Activated naive CD4-positive, alpha-beta T cell treated with anti-CD3 and anti-CD28 coated beads for 36 hours (primary cell): ENCODE measurements at regions not wholly inside any gene's neighbourhood (a gene's known extent, or its start where the extent isn't known, plus 50 kb on each side); places are given as distances from the start of the nearest gene placed in this dataset.
A peak's percentile ranks its signal among the peaks of the same experiment; 100 is the strongest.

Experiments used
- CTCF ChIA-PET: fragments of 350-600 bp; sonication (Branson Sonifier 250); formaldehyde crosslinking; loops from one replicate; lab custom pipeline; 2021; ENCODE audit warnings: antibody characterized with exemption; lab: Charles Lee
- DNase-seq: peaks from one replicate; pipeline ENCODE4 v3.0.0-alpha.2; 2020
- H3K27ac Mint-ChIP-seq: one replicate; pipeline ENCODE4 v1.8.0; 2021; ENCODE audit warnings: mild to moderate bottlenecking, mixed read lengths
- H3K27me3 Mint-ChIP-seq: one replicate; pipeline ENCODE4 v1.8.0; 2021; ENCODE audit warnings: low read depth, mixed read lengths
- H3K36me3 Mint-ChIP-seq: one replicate; pipeline ENCODE4 v1.8.0; 2021; ENCODE audit warnings: low read depth, mixed read lengths
- H3K4me1 Mint-ChIP-seq: one replicate; pipeline ENCODE4 v1.8.0; 2021; ENCODE audit warnings: low read depth, mixed read lengths
- H3K4me3 Mint-ChIP-seq: one replicate; pipeline ENCODE4 v1.8.0; 2021; ENCODE audit warnings: mild to moderate bottlenecking, moderate library complexity, mixed read lengths
- H3K9me3 Mint-ChIP-seq: one replicate; pipeline ENCODE4 v1.8.0; 2021; ENCODE audit warnings: mixed read lengths
- intact Hi-C: fragments of 100-400 bp; cut with micrococcal nuclease; formaldehyde crosslinking; loops from one replicate; pipeline ENCODE4 v1.15.1; 2023

DNA sequence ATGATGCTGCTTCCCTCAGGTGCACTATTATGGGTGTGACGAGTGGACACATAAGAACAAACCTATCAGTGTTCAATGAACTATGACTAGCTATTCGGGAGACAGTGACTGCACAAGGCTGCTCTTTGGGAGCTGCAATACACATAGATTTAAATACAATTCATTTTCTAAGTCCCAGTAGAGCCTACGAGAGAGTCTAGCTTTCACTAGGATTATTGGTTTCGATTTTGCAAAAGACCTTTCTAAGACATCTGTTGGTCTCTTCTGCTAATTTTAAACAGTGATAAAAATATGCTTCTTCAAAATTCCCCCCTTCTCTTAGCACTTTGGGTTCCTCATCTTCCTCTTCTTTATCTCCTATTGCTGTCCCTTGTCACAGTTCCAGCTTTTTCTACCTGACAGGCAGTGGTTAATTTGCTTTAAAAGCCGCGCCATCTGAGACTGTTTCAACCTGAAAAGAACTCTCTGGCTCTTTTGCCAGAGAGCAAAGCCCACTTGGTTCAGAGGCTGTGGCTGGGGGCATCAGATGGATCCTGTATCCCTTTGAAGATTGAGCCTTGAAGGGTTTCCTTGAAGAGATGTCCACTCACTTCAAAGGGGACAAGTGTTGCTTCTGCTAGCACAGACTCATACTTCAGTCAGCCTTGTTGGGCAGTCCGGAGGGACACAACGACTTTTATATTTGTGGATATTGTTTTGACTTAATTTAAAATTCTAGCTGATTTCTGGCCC lies 241.5 kb downstream of the MAN2A1 start:
- H3K4me3 Mint-ChIP-seq: no peak overlapping the region
- H3K27ac Mint-ChIP-seq: no peak overlapping the region
- no peaks in the 10 kb centered on the region for H3K9me3 Mint-ChIP-seq
- CTCF ChIA-PET: no interaction called here
- peaks cover 2% of the 10 kb centered on the region for H3K36me3 Mint-ChIP-seq
- intact Hi-C loops: loop anchor here (10.0 kb wide), 2 partner anchors 1186 to 1324 kb away; partner anchors contain the start of gene FER
- peaks cover 8% of the 10 kb centered on the region for H3K4me1 Mint-ChIP-seq
- H3K27me3 Mint-ChIP-seq: no peaks in the 10 kb centered on the region
- no peak for DNase-seq

DNA sequence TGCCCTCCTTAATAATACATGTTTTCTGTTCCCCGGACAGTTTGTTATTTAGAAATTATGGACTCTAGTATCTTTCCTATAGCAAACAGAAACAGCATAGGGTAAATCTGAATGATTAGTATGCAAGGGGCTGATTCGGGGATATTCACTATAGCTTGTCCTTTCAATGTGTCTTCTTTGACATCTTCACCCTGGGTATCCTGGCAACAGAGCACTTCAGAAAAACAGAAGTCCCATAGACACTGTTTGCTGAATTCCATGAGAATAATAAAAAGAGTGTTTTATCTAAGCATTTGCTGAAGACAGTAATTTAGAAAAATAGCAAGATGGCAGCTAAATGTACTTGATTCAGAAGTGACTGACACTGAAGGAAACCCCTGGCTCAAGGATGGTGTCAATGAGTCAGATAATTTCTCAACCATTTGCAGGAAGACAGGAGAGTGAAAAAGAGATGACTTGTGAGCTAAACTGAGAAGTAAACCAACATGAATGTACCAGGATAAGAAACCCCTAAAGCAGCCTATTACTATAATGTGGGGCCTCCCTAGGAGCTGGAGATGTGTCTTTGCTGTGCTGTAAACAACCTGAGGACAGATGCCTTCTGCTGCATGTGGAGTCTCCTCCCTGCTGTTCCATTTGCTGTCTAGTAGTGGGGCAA lies 246.2 kb downstream of the MAN2A1 start:
- Mint-ChIP-seq H3K4me3 (no peak overlapping the region), H3K27me3 (no peaks in the 10 kb centered on the region), H3K27ac (peak overlapping the region; percentile 80), H3K9me3 (peaks cover 10% of the 10 kb centered on the region), H3K36me3 (no peaks in the 10 kb centered on the region), H3K4me1 (peaks cover 29% of the 10 kb centered on the region)
- CTCF ChIA-PET: interaction anchor here (1.5 kb wide), 1 partner anchor 12 kb away, joined by 4 read pairs; no protein-coding TSS in a partner anchor
- intact Hi-C loops: loop anchor here (1.0 to 10.0 kb wide), 13 partner anchors 9 to 1319 kb away; partner anchors contain the start of gene FER
- DNase-seq: peak; percentile 38

DNA sequence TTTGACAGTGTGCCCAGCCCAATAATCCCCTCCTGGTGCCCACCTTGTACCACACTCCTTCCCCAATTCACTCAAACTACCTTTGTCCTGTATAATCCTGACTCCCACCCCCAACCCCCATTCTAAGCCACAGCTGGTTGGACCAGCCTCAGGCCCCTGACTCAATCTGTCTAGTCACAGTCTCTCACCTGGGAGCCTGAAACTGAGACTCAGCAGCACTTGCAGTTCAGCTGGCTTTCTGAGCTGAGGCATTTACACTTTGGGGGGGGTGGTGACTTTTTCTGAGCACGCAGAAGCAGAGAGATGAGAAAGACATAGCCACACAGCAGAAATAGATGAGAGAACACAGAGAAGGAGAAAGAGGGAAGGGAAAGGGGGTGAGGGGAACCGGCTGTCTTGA lies 247.3 kb downstream of the MAN2A1 start:
- CTCF ChIA-PET: interaction anchor here (1.5 kb wide), 1 partner anchor 13 kb away, joined by 4 read pairs; no protein-coding TSS in a partner anchor
- Mint-ChIP-seq H3K36me3 (peaks cover 2% of the 10 kb centered on the region), H3K4me3 (peak overlapping the region; percentile 17), H3K27ac (peak overlapping the region; percentile 80), H3K27me3 (no peaks in the 10 kb centered on the region), H3K9me3 (peaks cover 12% of the 10 kb centered on the region), H3K4me1 (peaks cover 29% of the 10 kb centered on the region)
- intact Hi-C loops: loop anchor here (1.0 to 10.0 kb wide), 13 partner anchors 8 to 1318 kb away; partner anchors contain the start of gene FER
- DNase-seq: peak; percentile 81

DNA sequence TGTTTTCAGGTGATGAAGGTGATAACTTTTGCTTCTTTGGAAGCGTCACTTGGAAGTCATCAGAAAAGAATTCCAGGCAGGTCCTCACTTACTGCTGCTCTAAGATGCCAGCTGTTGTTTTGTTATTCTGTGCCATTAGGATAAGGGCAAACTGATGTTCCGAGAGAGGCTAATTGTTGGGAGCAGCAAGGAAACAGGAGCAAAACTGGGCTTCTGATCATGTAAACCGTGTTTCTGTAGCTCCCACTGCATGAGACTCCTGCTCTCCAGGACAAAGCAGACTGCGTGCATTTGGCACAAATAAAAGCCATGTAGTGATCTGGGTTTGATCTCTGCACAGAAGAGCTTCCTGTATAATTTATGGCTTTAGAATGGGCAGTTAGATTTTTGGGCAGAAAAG lies 248.2 kb downstream of the MAN2A1 start:
- H3K36me3 Mint-ChIP-seq: peaks cover 2% of the 10 kb centered on the region
- H3K27ac Mint-ChIP-seq: no peak overlapping the region
- no peak for DNase-seq

DNA sequence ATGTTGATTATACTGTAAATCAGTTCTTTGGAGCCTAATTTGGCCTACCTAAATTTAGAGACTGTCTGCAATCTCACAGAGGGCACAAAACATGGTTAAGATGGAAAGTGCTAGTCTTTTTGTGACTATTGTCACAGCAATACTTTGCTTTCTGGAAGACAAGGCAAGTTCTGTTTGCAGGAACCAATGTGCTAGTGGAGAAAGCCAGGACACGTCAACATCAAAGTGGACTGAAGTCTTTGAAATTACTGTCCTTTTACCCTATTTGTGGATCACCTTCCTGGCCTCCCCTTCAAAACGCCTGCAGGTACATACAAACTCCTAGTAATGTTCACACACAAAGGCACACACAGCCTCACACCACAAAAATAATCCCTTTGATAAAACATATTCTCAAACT lies 248.7 kb downstream of the MAN2A1 start:
- CTCF ChIA-PET: interaction anchor here (1.0 kb wide), 1 partner anchor 18 kb away, joined by 3 read pairs; no protein-coding TSS in a partner anchor
- intact Hi-C loops: loop anchor here (5.0 to 10.0 kb wide), 4 partner anchors 151 to 1316 kb away; partner anchors contain the start of gene FER
- H3K27ac Mint-ChIP-seq: no peak overlapping the region

More for the DNA sequence above, 248.2 kb downstream of the MAN2A1 start:
- Mint-ChIP-seq H3K4me3 (no peak overlapping the region), H3K27me3 (no peaks in the 10 kb centered on the region), H3K4me1 (peaks cover 29% of the 10 kb centered on the region), H3K9me3 (peaks cover 12% of the 10 kb centered on the region)
- CTCF ChIA-PET: interaction anchor here (0.6 to 1.0 kb wide), 2 partner anchors 18 to 263 kb away, joined by 3 read pairs; no protein-coding TSS in a partner anchor
- intact Hi-C loops: loop anchor here (2.0 to 10.0 kb wide), 5 partner anchors 69 to 1317 kb away; partner anchors contain the start of gene FER

DNA sequence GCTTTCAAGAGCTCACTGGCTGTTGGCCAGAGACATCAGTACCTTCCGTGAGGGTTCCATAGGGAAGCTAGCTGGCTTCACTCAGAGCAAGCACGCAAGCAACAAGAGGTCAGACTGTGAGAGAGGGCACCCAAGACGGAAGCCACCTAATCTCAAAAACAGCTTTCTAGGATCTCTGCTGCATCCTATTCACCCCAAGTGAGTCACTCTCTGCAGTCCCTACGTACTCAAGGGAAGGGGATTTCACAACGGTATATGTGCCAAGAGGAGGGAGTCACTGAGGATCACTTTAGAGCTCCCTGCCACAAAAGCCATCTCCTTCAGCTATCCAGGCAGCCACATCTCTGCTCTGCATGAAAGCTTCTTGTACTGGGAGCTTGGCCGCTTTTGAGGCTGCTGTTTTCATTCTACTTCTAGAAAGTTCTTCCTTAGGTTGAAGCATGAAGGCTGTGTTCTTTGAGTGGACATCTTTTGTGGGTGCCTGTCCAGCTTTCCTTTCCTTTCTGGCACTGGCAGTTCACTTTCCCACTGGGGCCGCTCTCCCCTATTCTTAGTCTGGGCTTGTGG lies 249.5 kb downstream of the MAN2A1 start:
- DNase-seq: peak; percentile 20
- Mint-ChIP-seq H3K4me3 (no peak overlapping the region), H3K4me1 (peaks cover 29% of the 10 kb centered on the region), H3K27me3 (no peaks in the 10 kb centered on the region), H3K27ac (no peak overlapping the region), H3K36me3 (peaks cover 2% of the 10 kb centered on the region), H3K9me3 (peaks cover 12% of the 10 kb centered on the region)
- CTCF ChIA-PET: no interaction called here
- intact Hi-C loops: loop anchor here (5.0 to 10.0 kb wide), 4 partner anchors 152 to 1316 kb away; partner anchors contain the start of gene FER

More for the DNA sequence above, 248.7 kb downstream of the MAN2A1 start:
- peaks cover 29% of the 10 kb centered on the region for H3K4me1 Mint-ChIP-seq
- no peaks in the 10 kb centered on the region for H3K27me3 Mint-ChIP-seq
- no peak overlapping the region for H3K4me3 Mint-ChIP-seq
- peaks cover 12% of the 10 kb centered on the region for H3K9me3 Mint-ChIP-seq
- H3K36me3 Mint-ChIP-seq: peaks cover 2% of the 10 kb centered on the region
- DNase-seq: no peak

DNA sequence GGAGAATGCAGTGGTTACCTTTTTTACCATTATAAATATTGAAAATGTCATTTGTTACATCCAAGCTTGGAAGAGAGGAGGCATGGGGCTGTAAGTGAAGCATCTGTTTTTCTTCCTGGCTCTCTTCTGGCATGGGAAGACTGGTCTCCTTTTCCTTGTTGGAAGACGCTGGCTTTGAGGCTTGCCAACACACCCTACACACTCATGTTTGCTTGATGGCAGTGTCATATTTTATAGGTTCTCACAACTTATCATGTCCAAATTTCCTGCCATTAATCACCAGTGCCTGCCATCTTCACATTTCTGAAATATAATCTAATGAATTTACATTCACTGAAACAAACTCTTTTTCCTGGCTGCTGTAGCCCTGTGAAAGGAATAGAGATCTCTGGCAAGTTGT lies 252.9 kb downstream of the MAN2A1 start:
- H3K27me3 Mint-ChIP-seq: no peaks in the 10 kb centered on the region
- peaks cover 2% of the 10 kb centered on the region for H3K36me3 Mint-ChIP-seq
- DNase-seq: no peak
- H3K9me3 Mint-ChIP-seq: peaks cover 12% of the 10 kb centered on the region
- H3K27ac Mint-ChIP-seq: no peak overlapping the region
- peaks cover 31% of the 10 kb centered on the region for H3K4me1 Mint-ChIP-seq
- H3K4me3 Mint-ChIP-seq: no peak overlapping the region
- intact Hi-C loops: no loop called here
- CTCF ChIA-PET: no interaction called here

DNA sequence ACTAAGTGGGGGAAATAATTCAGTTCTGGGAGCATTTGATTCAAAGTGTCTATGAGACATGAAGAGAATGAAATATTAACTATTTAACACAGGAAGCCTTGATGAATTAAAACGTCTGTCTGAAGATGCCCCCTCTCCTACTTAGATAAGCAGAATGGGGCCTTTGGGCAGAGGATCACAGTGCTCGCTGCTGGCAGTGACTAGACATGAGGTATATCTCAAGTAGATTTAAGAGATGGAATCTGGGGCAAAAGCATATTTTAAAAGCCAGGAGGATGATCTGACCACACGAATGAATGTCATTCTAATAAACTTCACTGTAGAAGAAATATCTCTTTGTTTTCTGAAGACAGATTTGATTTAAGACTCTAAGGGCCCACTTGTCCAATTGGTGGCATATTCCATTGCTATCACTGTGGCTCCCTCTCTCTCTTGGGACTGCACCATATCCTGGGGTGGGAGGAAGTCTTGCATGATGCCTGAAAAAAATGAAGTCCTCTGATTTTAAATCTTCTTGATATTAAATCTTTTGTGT lies 254.0 kb downstream of the MAN2A1 start:
- intact Hi-C loops: no loop called here
- CTCF ChIA-PET: interaction anchor here (0.6 kb wide), 1 partner anchor 209 kb away, joined by 3 read pairs; no protein-coding TSS in a partner anchor
- DNase-seq: no peak
- peaks cover 12% of the 10 kb centered on the region for H3K9me3 Mint-ChIP-seq
- peaks cover 2% of the 10 kb centered on the region for H3K36me3 Mint-ChIP-seq
- H3K27ac Mint-ChIP-seq: no peak overlapping the region
- no peak overlapping the region for H3K4me3 Mint-ChIP-seq
- H3K27me3 Mint-ChIP-seq: no peaks in the 10 kb centered on the region
- H3K4me1 Mint-ChIP-seq: peaks cover 25% of the 10 kb centered on the region

DNA sequence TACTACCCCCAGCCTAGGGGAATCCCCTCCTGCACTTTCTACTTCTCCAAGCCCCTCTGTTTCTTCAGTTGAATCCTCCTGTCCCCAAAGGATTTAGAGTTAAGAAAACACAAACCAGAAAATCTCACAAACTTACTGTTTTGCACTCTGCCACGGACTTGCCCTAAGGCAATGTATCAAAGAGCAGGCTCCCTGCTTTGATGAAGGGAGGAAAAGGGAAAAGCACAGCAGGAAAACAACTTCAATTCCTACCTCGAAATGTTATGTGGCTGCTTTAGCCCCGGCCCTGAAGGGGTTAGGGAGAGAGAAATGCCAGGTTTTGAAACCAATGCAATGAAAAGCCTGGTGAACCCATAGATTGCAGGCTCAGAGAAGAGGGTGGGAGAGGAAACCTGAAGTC lies 254.7 kb downstream of the MAN2A1 start:
- H3K4me3 Mint-ChIP-seq: no peak overlapping the region
- CTCF ChIA-PET: no interaction called here
- peaks cover 2% of the 10 kb centered on the region for H3K36me3 Mint-ChIP-seq
- DNase-seq: no peak
- no peak overlapping the region for H3K27ac Mint-ChIP-seq
- H3K9me3 Mint-ChIP-seq: peaks cover 11% of the 10 kb centered on the region
- H3K4me1 Mint-ChIP-seq: peaks cover 22% of the 10 kb centered on the region
- intact Hi-C loops: no loop called here
- H3K27me3 Mint-ChIP-seq: no peaks in the 10 kb centered on the region

DNA sequence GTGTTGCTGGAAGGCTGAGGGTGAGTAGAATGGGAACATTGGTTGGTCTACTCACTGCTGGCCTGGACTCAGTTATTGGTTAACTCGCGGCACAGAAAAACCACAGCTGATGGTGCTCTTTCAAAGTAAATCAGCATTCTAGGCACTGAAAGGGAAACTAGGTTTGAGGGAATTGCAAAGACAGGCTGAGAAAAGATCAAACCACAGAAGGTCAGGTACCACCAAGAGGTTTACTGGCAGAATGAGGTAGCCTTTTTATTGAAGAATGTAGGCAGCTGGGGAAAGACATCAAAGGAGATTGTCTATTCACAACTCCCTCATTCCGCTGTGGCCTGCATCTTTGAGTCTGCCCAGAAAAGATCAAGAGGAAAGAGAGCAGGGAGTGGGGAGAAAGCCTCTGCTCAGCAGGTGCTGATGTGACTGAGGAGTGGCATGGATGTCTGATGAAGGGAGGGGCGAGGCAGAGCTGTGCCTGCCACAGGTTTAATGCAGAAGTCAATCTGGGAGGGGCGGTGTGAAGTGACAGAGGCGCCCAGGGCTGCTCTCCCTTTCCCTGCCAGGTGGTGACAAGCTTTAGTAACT lies 255.5 kb downstream of the MAN2A1 start:
- no peak overlapping the region for H3K4me3 Mint-ChIP-seq
- no peaks in the 10 kb centered on the region for H3K27me3 Mint-ChIP-seq
- CTCF ChIA-PET: interaction anchor here (0.6 kb wide), 1 partner anchor 101 kb away, joined by 3 read pairs; no protein-coding TSS in a partner anchor
- peaks cover 22% of the 10 kb centered on the region for H3K4me1 Mint-ChIP-seq
- peak; percentile 62 for DNase-seq
- H3K9me3 Mint-ChIP-seq: peaks cover 8% of the 10 kb centered on the region
- H3K27ac Mint-ChIP-seq: peak overlapping the region; percentile 19
- peaks cover 2% of the 10 kb centered on the region for H3K36me3 Mint-ChIP-seq
- intact Hi-C loops: loop anchor here (1.0 kb wide), 3 partner anchors 9 to 82 kb away; no protein-coding TSS in a partner anchor

DNA sequence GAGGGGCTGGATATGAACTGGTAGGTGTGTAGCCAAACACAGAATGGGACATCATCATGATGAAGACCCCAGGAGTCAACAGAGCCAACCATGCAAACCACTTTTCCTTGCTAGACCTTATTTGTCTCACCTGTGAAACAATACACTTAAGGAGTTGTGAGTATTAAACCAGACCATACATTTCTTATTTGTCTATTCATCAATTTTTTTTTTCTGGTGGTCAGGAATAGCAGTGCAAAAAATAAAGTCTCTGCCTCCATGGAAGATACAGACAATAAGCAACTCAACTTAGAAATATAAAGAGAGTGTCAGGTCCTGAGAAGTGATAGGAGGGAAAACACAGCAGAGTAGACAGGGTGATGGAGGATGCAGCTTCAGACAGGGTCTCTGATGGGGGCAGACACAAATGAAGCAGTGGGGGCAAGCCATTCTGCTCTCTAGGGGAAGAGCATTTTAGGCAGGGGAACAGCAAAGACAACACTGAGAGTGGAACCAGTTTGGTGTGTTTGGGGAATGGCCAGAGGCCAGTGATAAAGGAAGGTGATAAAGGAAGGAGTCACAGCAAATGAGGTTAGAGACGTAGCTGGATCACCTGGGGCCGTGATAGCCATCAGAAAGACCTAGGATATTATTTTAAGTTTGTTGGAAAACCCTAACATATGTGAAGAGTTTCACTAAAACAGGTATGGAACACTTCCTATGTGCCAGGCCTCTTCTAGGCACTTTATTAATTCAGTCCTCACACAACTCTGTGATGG lies 256.2 kb downstream of the MAN2A1 start:
- CTCF ChIA-PET: interaction anchor here (0.6 kb wide), 1 partner anchor 102 kb away, joined by 3 read pairs; no protein-coding TSS in a partner anchor
- peaks cover 2% of the 10 kb centered on the region for H3K36me3 Mint-ChIP-seq
- no peaks in the 10 kb centered on the region for H3K27me3 Mint-ChIP-seq
- H3K4me3 Mint-ChIP-seq: no peak overlapping the region
- peaks cover 2% of the 10 kb centered on the region for H3K9me3 Mint-ChIP-seq
- intact Hi-C loops: loop anchor here (1.0 kb wide), 3 partner anchors 10 to 81 kb away; no protein-coding TSS in a partner anchor
- no peak for DNase-seq
- peaks cover 22% of the 10 kb centered on the region for H3K4me1 Mint-ChIP-seq
- no peak overlapping the region for H3K27ac Mint-ChIP-seq
